GM10248 (cell line): ENCODE measurements at regions not wholly inside any gene's neighbourhood (a gene's known extent, or its start where the extent isn't known, plus 50 kb on each side); places are given as distances from the start of the nearest gene placed in this dataset.

Source experiments
- CTCF ChIA-PET: fragments of 300-600 bp; sonication (Branson Sonifier 250); formaldehyde crosslinking; extraction: SDS; loops from one replicate; lab custom pipeline; 2021; ENCODE audit warnings: antibody characterized with exemption; lab: Yijun Ruan, JAX
- POLR2A ChIA-PET: fragments of 350-650 bp; sonication (Branson Sonifier 250); formaldehyde crosslinking; extraction: SDS; loops from one replicate; lab custom pipeline; 2020; ENCODE audit warnings: antibody characterized with exemption; lab: Yijun Ruan, JAX
- DNase-seq: peaks from one replicate; pipeline ENCODE4 v3.0.0; 2012; ENCODE audit errors: extremely low spot score
- TF ChIP-seq, protein P1 (sequence below): IDR thresholded peaks from 2 replicates; pipeline ENCODE4 v1.5.1; 2012; ENCODE audit warnings: mild to moderate bottlenecking, low read depth; ENCODE audit errors: extremely low read depth, missing control alignments, control extremely low read depth

DNA sequence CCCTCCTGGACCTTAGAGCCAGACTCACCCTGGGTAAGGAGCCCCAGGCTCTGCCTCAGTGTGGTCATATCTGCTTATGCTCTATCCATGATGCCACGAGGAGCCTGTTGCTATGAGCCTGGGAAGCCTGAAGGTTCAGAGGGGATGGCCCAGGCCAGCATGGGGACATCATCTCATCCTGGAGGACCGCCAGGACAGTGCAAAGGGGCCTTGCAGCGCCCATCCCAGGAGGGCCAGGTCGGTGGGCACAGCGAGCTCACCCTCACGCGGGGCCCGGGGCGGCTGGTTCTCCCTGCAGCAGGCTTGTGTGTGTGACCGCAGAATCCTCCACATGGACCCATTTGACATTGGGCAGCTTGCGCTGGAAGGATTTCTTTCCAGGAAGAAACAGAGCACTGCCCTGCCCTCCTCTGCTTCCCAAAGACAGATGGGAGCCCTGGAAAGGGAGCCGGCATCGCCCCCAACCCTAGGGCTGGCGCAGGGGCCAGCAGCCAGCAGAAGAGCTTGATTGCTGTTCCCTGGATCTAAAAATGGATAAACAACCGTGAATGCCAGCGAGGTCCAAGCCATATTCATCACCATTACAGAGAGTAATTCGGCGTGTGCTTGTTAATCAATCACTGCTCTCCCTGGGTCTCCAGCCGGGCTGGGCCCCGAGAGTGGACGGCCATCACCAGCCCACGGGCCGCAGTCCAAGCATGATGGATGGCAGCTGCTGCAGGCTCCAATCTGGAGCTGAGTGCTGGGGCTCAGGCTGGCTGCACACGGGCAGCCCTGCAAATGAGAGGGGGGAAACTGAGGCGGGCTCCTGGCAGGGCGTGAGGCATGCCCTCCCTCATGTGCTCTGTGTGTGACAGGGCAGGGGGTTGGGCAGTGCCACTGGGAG is 739.7 kb downstream of the BRD1 start:
- no peak for DNase-seq
- ChIA-PET CTCF (no interaction called here), POLR2A (no interaction called here)
- TF ChIP-seq, protein P1, sequence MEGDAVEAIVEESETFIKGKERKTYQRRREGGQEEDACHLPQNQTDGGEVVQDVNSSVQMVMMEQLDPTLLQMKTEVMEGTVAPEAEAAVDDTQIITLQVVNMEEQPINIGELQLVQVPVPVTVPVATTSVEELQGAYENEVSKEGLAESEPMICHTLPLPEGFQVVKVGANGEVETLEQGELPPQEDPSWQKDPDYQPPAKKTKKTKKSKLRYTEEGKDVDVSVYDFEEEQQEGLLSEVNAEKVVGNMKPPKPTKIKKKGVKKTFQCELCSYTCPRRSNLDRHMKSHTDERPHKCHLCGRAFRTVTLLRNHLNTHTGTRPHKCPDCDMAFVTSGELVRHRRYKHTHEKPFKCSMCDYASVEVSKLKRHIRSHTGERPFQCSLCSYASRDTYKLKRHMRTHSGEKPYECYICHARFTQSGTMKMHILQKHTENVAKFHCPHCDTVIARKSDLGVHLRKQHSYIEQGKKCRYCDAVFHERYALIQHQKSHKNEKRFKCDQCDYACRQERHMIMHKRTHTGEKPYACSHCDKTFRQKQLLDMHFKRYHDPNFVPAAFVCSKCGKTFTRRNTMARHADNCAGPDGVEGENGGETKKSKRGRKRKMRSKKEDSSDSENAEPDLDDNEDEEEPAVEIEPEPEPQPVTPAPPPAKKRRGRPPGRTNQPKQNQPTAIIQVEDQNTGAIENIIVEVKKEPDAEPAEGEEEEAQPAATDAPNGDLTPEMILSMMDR: no peak

- ChIA-PET CTCF (no interaction called here), POLR2A (no interaction called here)
- DNase-seq: no peak
- TF ChIP-seq, protein P1: no peak
Measured at GRCh38 chr22:49087198-49087597, 740.5 kb downstream of the BRD1 start.

DNA sequence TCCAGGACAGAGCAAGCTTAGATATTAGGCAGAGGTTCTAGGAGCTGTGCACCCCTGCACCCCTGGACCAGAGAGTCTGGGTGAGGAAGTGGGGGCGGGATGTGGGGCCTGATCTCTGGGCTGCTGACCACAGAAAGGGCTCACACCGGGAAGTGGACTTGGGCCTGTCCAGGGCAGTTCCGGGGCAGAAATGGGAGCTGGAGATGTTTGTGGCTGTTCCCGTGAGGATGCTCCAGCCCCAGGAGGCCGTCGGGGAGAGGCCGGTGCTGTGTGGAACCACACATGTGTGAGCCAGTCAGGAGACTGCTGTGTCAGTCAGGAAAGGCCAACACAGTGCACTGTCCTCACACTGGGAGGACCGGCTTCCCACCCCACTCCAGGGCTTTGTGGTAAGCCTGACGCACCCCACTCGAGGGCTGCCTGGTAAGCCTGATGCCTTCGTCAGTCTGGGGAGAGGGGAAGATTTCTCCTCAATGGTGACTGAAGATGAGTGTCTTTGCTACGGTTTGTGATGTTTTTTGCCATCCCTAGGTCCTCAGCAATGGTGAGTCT is 741.0 kb downstream of the BRD1 start:
- POLR2A ChIA-PET: no interaction called here
- CTCF ChIA-PET: no interaction called here
- no peak for DNase-seq
- TF ChIP-seq, protein P1: no peak

- no peak for DNase-seq
- CTCF ChIA-PET: no interaction called here
- POLR2A ChIA-PET: no interaction called here
Measured at GRCh38 chr22:49086181-49086580, 741.5 kb downstream of the BRD1 start.

DNA sequence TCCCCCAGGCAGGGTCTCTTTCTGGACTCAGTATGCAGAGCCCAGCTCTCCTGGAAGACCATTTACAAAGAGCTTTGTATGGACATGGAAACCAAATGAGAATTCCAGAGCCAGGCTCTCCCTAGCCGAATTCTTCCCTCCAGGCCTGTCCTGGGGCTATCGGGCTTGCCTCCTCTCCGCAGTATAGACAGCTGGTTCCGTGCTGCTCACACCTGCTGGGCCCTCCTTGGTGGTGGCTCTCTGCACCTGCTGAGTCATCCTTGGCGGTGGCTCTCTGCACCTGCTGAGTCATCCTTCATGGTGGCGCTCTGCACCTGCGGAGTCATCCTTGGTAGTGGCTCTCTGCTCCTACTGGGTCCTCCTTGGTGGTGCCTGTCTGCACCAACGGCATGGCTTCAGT is 743.5 kb downstream of the BRD1 start:
- DNase-seq: no peak
- ChIA-PET CTCF (no interaction called here), POLR2A (no interaction called here)
- TF ChIP-seq, protein P1: no peak

More at GRCh38 chr22:49086181-49086580, 741.5 kb downstream of the BRD1 start:
- TF ChIP-seq, protein P1: no peak

DNA sequence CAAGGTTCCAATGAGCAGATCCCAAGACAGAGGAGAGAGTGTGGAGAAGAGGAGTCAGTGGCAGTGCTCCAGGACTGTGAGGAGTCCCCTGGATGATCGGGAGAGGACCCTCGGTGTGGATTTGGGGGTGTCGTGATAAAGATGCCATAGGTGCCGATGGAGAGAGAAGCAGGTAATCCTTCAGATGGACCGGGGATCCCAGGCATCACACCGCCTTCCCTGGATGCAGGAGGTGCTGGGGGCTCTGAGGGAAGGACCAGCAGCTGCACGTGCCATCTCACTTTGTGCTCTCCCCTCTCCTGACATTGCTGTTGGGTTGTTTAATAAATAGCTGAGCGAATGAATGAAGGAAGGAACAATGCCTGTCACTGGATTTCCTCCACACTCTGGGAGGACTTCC is 744.1 kb downstream of the BRD1 start:
- POLR2A ChIA-PET: no interaction called here
- TF ChIP-seq, protein P1: no peak
- CTCF ChIA-PET: no interaction called here
- DNase-seq: no peak
